Mesenchymal stem cell (in vitro differentiated cells and primary cell): ENCODE measurements at regions not wholly inside any gene's neighbourhood (a gene's known extent, or its start where the extent isn't known, plus 50 kb on each side); places are given as distances from the start of the nearest gene placed in this dataset. TPM values are rescaled to one million over a fixed set of nuclear protein-coding genes. Genes with fewer than 3 reads are reported as not detected.

Experiments used
- small RNA-seq: library from polyadenylated mRNA; stranded (forward); fragments of <200 nt; extraction: miRNeasy Mini kit (QIAGEN cat#:217004); gene quantifications from one replicate; pipeline ENCODE3, GENCODE V24; 2013; ENCODE audit warnings: low read depth

Small RNA genes in the stretch of these regions (small RNA-seq; reads per million reads assigned to genes)
- gene RNU6-38P, result not detected
- gene RNY1P5, result not detected
